ACHN (cell line): ENCODE measurements at regions not wholly inside any gene's neighbourhood (a gene's known extent, or its start where the extent isn't known, plus 50 kb on each side); places are given as distances from the start of the nearest gene placed in this dataset.

Experiments
- DNase-seq: peaks from one replicate; pipeline ENCODE4 v3.0.0-alpha.2; 2015
- in situ Hi-C: cut with HindIII; loops from 2 replicates; pipeline ENCODE4 v1.10.0; 2017; ENCODE audit warnings: low sequenced_read_pairs, low pct_ligation_motif_present, low pct_unique_long_range_greater_than_20kb

DNA sequence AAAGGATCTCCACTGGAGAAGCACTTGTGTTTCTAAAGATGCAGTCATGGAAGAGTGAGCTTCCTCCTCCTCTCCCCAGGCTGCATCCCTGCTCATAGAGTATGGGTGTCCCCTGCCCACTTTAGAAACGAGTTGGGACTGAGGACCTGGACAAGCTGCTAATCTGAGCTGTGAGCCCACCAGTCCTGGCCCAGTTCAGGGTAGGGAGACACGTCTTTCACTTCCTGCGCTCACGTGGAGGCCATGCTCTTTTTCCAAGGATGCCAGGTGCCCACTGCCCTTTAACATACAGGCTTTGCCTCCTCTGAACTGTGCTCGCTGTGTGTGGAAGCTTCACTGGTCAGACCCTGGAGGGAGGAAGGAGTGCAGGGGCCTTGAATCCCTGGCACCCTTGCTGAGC is 316.3 kb downstream of the UACA start:
- in situ Hi-C loops, result no loop called here
- no peak for DNase-seq

DNA sequence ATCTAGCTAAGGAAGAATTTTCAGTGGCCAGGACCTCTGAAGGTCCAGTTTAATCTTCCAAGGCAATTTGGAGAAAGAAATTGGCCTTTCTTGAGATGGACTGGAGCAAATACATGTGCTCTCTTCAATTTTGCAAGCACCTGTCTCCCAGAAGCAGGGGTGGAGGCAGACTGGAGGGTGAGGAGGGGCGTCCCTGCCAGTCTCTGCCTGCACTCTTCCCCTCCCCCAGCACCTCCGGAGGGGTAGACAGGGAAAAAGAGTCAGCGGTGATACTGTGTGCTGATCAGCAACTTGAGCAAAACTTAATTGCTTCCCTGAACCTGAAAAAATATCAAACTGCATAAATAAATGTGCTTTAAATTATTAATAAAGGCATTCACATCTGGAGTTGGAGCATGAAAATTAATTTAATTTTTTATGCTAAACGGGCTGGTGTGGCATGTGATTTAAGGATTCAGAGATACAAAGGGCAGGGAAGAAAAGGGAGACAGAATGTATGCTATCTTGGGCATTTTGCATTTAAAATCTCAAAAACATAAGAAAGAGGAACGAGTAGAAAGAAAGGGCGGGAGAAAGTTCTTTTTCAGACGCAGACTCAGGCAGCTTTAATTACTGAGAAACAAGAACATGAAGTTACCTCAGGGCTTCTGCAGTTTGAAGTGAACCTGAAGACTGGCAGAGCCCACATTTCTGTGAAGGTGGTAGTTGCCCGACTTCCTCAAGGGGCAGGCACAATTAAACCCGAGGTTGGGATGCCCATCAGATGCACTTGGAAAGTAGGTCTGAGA is 319.7 kb downstream of the UACA start:
- no peak for DNase-seq
- in situ Hi-C loops, result no loop called here

DNA sequence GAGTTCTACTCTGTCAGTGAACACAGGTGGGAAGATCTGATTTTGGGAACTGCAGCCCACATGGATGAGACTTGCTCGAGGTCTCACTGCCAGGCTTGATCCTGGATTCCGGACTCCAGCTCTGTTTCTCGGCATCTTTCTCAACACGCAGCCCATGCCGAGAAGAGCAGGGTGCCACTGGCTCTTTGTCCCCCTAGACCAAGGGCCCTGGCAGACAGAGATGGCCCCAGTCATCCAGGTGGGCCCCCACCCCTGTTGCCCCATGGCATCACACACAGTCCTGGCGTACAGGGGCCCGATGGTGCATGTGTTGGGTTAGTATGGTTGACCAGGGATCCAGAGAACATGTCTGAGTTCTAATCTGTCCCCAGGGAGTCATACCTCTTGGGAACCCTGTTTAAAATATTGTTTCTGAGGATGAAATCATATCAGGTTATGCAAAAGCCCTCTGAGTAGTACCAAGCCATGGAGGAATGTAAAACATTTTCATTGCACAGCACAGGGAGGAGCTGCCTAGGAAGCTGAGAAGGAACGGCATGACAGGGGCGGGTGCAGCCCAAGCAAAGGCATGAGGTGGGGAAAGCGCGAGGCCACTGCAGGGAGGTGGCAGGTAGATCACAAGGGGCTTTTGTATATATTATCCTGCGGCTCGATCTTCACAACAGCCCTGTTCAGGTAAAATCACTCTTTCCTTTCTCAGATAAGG is 320.6 kb downstream of the UACA start:
- no peak for DNase-seq
- in situ Hi-C loops, result no loop called here

DNA sequence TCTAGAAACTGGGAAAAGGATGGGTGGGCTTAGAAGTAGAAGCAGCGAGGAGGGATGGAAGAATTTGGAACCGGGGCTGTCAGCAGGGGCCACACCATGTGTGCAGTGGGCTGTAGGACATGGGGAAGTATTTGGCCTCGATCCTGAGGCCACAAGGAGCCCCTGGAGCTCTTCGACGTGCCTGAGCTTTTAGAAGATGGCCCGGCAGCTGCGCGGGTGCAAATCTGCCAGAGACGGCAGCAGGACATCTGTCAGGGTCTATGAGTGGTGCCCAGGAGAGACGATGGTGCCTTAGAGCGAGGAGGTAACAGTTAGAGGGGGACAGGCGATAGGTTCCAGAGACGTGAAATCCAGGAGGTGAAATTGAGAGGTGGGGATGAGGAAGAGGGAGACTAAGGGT is 321.1 kb downstream of the UACA start:
- DNase-seq, result no peak
- in situ Hi-C loops, result no loop called here

DNA sequence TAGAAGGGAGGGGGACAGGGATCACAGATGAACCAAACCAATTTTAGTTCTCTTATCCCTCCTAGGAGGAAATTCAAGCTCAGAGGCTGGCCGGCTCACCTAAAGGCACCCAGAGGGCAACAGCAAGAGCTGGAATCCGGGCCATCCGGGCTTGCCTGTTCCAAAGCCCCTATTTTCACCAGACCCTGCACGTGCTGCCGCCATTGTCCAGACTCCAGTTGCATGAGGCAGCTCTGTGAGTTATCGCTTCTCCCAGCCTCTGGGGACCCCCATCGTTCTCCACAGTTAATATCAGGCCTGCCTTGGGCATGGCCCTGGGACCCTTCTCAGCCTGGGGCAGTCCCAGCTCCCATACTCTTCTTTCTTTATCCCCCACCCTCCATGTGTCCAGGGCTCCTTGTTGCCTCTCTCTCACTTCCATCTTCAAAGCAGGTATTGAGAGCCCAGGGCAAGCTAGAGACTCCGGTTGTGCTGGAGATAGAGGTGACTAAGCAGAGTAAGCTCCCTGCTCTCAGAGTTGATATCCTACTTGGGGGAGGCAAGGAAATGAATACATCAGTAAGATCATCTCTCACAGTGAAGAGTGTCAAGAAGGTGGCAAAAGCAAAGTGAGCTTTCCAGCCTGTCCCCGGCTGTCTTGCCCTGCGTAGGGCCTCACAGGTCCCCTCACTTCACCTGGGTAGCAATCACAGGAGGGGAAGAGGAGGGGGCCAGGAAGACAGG is 322.8 kb downstream of the UACA start:
- in situ Hi-C loops, result no loop called here

DNA sequence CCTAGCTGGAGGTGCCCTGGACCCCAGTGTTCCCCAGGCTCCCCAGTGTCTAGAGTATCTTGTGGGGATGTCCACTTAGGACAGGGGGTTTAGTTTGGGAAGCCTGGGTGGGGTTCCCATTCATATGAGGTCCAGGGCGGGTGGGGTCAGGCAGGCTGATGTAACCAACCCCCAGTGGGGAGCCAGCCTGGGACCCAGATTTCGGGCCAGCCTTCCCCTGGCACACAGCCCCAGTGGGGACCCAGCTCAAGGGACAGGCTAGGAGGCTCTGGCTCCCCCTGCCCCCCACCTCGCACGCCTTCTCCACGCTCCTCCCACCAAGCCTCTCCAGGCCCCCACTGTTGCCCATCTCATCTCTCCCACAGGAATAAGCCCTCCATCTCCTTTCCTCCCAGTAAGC is 323.5 kb downstream of the UACA start:
- in situ Hi-C loops, result no loop called here
- no peak for DNase-seq

More for the DNA sequence above, 322.8 kb downstream of the UACA start:
- DNase-seq, result no peak

DNA sequence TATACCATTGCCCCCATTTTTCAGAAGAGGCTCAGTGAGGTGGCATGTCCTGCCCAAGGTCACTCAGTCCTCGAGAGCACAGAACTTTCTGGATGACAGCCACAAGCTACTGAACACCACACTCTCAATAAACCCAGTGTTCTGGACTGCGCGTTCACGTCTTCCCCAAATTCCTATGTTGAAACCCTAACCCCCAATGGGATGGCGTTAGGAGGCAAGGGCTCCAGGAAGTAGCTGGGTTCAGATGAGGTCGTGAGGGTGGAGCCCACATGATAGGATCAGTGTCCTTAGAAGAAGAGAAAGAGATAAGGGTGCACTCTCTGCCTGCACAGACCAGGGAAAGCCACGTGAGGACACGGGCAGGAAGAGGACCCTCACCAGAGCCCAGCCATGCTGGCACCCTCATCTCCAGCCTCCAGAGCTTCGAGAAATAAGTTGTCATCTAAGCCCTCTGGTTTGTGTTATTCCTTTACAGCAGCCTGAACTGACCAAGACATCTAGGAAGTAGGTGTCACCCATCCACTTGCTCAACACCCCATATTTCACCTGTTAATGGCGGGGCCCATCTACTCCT is 324.0 kb downstream of the UACA start:
- in situ Hi-C loops, result no loop called here

DNA sequence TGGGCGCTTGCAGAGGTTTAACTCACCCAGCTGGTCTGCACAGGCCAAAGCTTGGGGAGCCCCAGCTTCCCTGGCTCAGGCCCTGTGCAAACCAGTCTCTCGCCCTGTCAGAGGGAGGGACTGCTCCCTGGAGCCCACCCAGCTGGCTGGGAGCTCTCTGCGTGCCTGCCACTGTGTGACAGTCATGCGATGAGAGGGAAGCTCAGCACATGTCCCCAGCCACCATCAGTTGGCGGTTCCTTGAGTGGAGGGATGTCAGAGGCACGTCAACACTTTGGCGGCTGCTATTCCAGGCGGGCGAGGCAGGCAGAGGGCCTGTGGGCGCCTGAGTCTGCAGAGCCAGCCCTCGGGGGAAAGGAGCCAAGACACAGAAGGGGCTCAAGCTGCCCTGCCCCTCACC is 324.6 kb downstream of the UACA start:
- in situ Hi-C loops, result no loop called here
- DNase-seq, result no peak

More for the DNA sequence above, 324.0 kb downstream of the UACA start:
- no peak for DNase-seq

DNA sequence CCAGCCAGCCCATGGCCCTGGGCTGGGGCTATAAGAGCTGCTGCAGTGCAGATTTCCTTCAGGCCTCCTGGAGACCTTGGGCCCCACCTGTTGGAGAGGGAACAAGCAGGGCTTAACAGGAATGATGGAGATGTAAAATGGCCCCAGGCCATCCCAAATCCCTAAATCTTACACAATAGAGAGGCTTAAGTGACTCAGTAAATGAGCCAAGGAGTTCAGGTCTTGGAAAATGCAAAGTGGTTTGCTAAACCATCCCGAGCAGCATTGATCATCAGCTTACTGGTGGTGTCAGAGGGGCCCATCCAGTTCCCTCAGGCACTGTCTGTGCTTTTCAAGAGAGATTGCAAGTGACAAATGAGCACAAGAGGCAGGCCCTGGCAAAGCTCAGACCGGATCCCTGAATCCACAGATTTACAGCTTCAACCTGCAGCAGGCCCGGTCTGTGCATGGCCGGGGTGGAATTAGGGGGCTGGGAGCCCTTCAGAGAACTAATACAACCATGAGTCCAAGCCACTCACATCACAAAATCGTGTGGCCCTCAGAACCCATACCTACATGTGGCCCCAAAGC is 325.4 kb downstream of the UACA start:
- in situ Hi-C loops, result no loop called here
- DNase-seq, result no peak

DNA sequence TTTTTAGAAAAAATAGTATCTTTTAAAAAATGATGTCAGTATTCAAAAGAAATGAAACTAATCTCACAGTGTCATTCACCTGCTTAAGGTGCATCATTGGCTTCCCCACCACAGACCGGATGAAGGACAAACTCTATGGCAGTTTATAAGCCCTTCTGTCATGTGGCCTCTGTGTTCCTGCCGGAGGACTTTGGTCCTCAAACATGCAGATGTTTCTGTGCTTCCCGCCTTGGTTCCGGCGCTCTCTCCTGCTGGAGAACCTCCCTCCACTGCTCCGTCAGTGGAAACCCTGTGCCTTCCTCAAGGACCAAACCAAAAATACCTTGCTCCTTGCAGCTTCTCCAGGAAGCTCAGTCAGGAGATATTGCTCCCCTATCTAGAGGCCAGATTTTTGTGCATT is 326.3 kb downstream of the UACA start:
- no peak for DNase-seq
- in situ Hi-C loops, result no loop called here

DNA sequence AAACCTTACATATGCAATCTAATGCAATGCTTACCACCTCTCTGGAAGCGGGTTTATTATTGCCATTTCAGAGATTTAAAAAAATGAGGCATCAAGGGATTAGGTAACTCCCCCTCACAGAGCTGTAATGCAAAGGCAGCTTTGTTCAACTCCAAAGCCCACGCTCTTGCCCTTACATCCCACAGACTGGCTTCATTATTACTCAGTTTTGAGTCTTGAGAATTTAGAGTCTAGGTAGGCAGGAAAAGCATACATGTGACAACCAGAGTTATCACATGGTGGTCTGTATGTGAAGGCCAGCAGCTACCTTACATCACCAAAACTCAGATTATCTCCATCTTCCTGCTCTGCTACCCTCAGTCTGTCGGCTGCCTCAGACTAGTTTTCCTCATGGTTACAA is 326.9 kb downstream of the UACA start:
- in situ Hi-C loops, result no loop called here
- no peak for DNase-seq

DNA sequence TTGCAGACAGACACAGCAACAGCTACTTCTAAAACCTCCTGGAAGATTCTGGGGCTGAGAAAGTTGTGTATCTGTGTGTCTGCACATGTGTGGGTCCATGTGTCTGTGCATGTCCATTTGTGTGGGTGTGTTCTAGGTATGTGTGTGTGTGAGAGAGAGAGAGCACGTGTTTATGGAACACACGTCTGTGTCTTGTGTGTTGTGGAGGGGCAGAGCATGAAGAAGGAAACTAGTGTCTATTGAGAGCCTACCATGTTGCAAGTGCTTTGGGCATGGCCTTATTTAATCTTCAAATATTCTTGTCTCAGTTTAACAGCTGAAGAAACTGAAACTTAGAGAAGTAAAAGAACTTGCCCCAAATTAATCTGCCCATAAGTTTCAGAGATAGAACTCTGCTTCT is 327.5 kb downstream of the UACA start:
- in situ Hi-C loops, result no loop called here
- no peak for DNase-seq

DNA sequence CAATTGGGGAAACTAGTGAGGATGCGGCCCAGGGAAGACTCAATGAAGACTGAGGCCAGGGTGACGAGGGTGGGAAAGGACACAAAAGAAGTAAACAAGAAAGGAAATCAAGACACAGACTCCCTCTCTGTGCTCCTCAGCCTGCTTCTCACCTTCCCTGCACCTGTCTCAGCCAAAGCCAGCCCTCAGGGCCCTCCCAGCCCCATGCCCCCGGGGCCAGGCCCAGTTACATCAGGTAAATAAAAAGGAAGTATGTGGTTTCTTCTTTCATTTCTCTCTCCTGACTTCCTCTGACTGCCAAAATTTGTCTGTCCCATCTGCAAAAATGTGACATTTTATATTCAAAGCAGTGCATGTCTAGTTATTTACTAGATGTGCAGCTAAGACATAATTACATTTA is 328.0 kb downstream of the UACA start:
- in situ Hi-C loops, result no loop called here
- DNase-seq, result no peak

DNA sequence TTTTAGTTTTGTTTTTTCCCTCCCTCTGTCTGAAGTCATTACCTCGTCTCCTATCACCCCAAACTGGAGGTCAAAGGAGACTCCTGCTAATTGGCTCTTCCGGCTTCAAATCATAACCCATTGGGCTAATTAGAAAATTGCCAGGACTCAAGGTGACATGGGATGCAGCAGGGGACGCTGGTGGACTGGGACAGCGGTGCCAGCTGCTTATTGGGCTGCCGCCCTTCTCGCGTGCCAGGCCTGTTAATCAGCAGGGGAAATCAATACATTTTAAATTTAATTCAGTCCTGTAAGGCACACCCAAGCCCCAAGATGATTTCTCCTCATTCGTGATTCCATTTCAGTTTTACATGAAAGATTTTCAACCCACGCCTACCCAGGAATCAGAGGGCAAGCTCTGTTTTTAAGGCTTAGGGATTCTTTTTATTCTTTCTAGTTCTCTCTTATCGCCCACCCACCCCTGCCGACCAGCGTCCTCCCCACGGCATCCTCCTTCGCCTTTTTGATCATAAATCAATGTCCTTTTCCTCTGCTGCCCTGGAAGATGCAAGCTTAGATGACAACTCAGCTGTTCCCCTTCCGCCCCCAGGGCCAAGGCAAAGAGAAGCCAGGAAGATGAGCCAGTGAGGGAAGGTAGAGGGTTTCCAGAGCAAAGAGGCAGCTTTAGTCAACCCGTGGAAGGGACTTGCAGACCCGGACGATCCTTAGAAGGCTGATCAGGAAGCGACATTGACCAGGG is 329.6 kb downstream of the UACA start:
- DNase-seq, result no peak
- in situ Hi-C loops, result no loop called here

DNA sequence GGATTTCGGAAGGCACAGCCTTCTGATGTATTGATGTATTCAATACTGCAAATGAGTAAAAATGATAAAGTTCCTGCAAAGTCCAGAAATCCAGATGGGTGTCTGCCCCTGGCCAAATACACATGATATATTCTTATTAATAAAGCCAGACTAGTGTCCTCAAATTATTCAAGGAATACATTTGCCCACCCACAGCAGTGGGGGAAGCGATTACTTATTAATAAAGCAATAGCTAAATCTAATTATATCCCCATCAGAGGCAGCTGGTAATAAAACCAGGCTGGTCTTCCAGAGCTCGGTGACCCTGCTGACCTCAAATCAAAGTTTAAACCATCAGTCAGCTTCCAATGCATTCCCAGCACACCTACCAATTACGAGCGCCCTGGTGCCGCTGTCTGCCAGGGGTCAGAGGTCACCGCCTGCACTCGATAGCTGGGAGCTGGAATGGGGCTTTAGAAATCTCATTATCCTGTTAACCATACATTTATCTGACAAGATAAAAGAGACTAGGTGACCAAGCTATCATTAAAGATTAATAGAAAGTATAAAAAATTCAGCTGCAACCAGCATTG is 330.3 kb downstream of the UACA start:
- in situ Hi-C loops, result no loop called here
- DNase-seq, result no peak

DNA sequence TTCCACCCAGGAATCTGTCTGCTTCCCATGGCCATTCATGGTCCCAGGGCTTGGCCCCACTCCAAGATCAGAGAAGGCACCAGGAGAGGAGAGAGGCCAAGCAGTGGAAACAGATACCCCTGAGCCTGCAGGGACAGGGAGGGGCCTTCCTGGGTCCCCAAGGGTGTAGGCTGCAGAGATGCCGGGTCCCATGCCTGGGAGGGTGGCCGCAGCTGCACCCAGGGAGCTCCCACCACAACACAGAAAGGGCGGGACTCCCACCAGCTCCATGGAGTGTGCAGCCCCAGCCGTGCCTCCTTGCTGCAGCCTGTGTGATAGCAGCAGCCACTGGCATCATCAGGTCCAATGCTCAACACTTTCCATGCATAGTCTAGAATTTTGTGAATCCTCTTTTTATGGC is 331.5 kb downstream of the UACA start:
- DNase-seq, result no peak
- in situ Hi-C loops, result no loop called here

DNA sequence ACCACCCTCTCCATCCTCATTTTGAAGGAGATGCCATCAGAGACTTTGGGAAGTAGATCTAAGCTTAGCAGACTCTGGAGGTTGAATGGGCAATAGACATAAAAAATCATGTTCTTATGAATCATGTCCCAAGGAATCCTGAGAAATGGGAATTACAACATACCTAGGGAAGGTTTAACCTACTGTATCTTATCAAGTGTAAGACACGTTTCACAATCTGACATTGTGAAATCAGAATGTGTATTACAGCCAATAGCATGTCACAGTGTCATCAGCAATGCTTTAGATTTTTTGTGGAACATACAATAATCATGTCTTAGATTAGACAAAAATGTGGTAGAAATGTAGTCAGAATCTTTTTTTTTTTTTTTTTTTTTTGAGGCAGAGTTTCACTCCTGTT is 332.4 kb upstream of the TLE3 start:
- in situ Hi-C loops, result no loop called here
- DNase-seq, result no peak

DNA sequence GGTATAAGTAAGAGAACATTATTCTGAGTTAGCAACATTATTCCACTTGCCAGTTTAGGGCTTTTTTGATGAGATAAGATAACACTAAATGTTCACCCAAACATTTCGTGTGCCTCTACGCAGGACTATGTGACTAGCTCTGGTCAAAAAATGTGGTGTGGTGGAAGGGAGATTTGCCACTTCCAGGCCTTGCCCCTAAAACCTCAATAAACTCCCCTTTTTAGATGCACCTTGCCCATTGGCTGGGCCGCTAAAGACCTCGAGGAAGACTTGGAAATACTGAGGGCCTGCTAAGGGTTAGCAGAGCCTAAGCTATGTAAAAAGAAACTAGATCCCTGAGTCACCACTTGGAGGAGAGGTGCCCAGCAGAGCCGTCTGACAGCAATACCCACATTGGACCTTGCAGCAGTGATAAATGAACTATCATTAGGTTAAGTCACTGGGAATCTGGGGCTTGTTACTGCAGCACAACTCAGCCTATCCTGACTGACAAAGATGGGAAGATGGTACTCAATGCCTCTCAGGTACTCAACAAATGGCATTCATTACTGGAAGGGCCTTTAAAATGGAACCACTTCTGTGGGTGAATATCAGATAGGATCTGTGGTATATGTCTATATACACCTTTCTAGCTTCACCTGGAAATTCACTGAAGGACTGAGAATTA is 331.5 kb upstream of the TLE3 start:
- in situ Hi-C loops, result no loop called here
- DNase-seq, result no peak
